GM23248 (cell line): ENCODE measurements at regions not wholly inside any gene's neighbourhood (a gene's known extent, or its start where the extent isn't known, plus 50 kb on each side); places are given as distances from the start of the nearest gene placed in this dataset.

Source experiments
- DNase-seq: peaks from one replicate; pipeline ENCODE4 v3.0.0-alpha.2; 2015
- H2AFZ ChIP-seq: fragments of 200-600 bp; sonication (generic); 2 replicates; pipeline ENCODE4 v1.6.1; 2016; ENCODE audit warnings: antibody characterized with exemption
- H3F3A ChIP-seq: fragments of 200-600 bp; sonication (generic); 2 replicates; pipeline ENCODE4 v1.6.1; 2016; ENCODE audit warnings: mild to moderate bottlenecking, antibody characterized with exemption, mixed run types; ENCODE audit not compliant: insufficient read depth
- H3K27ac ChIP-seq: fragments of 200-600 bp; sonication (generic); 2 replicates; pipeline ENCODE4 v1.5.1; 2016; ENCODE audit warnings: mild to moderate bottlenecking
- H3K27me3 ChIP-seq: fragments of 200-600 bp; sonication (generic); replicated peaks from 2 replicates; pipeline ENCODE4 v1.6.1; 2016; ENCODE audit warnings: mild to moderate bottlenecking; ENCODE audit not compliant: insufficient read depth
- H3K36me3 ChIP-seq: fragments of 200-600 bp; sonication (generic); 2 replicates; pipeline ENCODE4 v1.6.1; 2016; ENCODE audit warnings: low read depth, mild to moderate bottlenecking
- H3K4me1 ChIP-seq: fragments of 200-600 bp; sonication (generic); 2 replicates; pipeline ENCODE4 v1.6.1; 2016; ENCODE audit warnings: mild to moderate bottlenecking; ENCODE audit not compliant: insufficient read depth
- H3K4me2 ChIP-seq: fragments of 200-600 bp; sonication (generic); one replicate; pipeline ENCODE4 v1.6.1; 2016; ENCODE audit warnings: mild to moderate bottlenecking; ENCODE audit not compliant: unreplicated experiment
- H3K4me3 ChIP-seq: fragments of 200-600 bp; sonication (generic); 2 replicates; pipeline ENCODE4 v1.5.1; 2016; ENCODE audit warnings: mild to moderate bottlenecking
- H3K79me2 ChIP-seq: fragments of 200-600 bp; sonication (generic); 2 replicates; pipeline ENCODE4 v1.6.1; 2016; ENCODE audit warnings: mild to moderate bottlenecking; ENCODE audit not compliant: insufficient read depth
- H3K9ac ChIP-seq: fragments of 200-600 bp; sonication (generic); 2 replicates; pipeline ENCODE4 v1.6.1; 2016; ENCODE audit warnings: mild to moderate bottlenecking
- H3K9me2 ChIP-seq: fragments of 200-600 bp; sonication (generic); 2 replicates; pipeline ENCODE4 v1.6.1; 2016; ENCODE audit warnings: mixed run types, mild to moderate bottlenecking, moderate library complexity; ENCODE audit not compliant: insufficient read depth
- H3K9me3 ChIP-seq: fragments of 200-600 bp; sonication (generic); one replicate; pipeline ENCODE4 v1.6.1; 2017; ENCODE audit warnings: low read depth
- H4K20me1 ChIP-seq: fragments of 200-600 bp; sonication (generic); 2 replicates; pipeline ENCODE4 v1.6.0; 2016; ENCODE audit not compliant: insufficient read depth
- EZH2 ChIP-seq: fragments of 200-600 bp; sonication (generic); IDR thresholded peaks from 2 replicates; pipeline ENCODE4 v1.6.1; 2018; ENCODE audit warnings: antibody characterized with exemption, mild to moderate bottlenecking; ENCODE audit not compliant: insufficient read depth, poor library complexity, severe bottlenecking
- EZH2phosphoT487 ChIP-seq: fragments of 200-600 bp; sonication (generic); IDR thresholded peaks from 2 replicates; pipeline ENCODE4 v1.6.1; 2018; ENCODE audit warnings: antibody characterized with exemption, moderate library complexity, mild to moderate bottlenecking, low read depth; ENCODE audit not compliant: insufficient read depth
- WGBS, 2 experiments: methylation state at CpG; one replicate each; pipeline ENCODE4 v1.1.6; 2015 to 2017; ENCODE audit warnings: low lambda C conversion rate in 2 of 2, low coverage in 1 of 2; ENCODE audit errors: missing lambda C conversion rate in 2 of 2; 5-methylcytosine and 5-hydroxymethylcytosine counted together
- in situ Hi-C: fragments of 300-500 bp; cut with MboI; formaldehyde crosslinking; loops from 2 replicates; pipeline ENCODE4 v1.15.0; 2020

GRCh38 chr15:70209499-70209898 lies 111.8 kb upstream of the TLE3 start:
- in situ Hi-C loops = no loop called here
- Histone ChIP-seq H3K4me2 (no peak overlapping the region), H3K79me2 (no peaks in the 10 kb centered on the region), H3K4me3 (no peak overlapping the region), H3K27ac (no peak overlapping the region), H2AFZ (no peak overlapping the region), H3K36me3 (no peaks in the 10 kb centered on the region), H3K27me3 (peaks cover 15% of the 10 kb centered on the region), H3K9ac (no peak overlapping the region), H3K9me2 (no peaks in the 10 kb centered on the region), H3K4me1 (no peaks in the 10 kb centered on the region), H3F3A (no peaks in the 10 kb centered on the region), H3K9me3 (no peaks in the 10 kb centered on the region), H4K20me1 (no peaks in the 10 kb centered on the region)
- TF ChIP-seq EZH2 (no peak), EZH2phosphoT487 (no peak)
- DNase-seq = no peak
- WGBS, 2 experiments = 84 to 92% methylated on average over 5 of the region's 5 CpGs

GRCh38 chr15:70208332-70208731 lies 110.6 kb upstream of the TLE3 start:
- TF ChIP-seq EZH2phosphoT487 (no peak), EZH2 (no peak)
- in situ Hi-C loops = no loop called here
- 62 to 66% methylated on average over 3 of the region's 3 CpGs for WGBS, 2 experiments
- Histone ChIP-seq H3K9me3 (no peaks in the 10 kb centered on the region), H3K9ac (no peak overlapping the region), H3K27ac (no peak overlapping the region), H3K4me1 (no peaks in the 10 kb centered on the region), H2AFZ (no peak overlapping the region), H3K9me2 (no peaks in the 10 kb centered on the region), H3K36me3 (no peaks in the 10 kb centered on the region), H3K4me2 (no peak overlapping the region), H3K27me3 (peaks cover 15% of the 10 kb centered on the region), H4K20me1 (no peaks in the 10 kb centered on the region), H3F3A (no peaks in the 10 kb centered on the region), H3K79me2 (no peaks in the 10 kb centered on the region), H3K4me3 (no peak overlapping the region)
- no peak for DNase-seq

DNA sequence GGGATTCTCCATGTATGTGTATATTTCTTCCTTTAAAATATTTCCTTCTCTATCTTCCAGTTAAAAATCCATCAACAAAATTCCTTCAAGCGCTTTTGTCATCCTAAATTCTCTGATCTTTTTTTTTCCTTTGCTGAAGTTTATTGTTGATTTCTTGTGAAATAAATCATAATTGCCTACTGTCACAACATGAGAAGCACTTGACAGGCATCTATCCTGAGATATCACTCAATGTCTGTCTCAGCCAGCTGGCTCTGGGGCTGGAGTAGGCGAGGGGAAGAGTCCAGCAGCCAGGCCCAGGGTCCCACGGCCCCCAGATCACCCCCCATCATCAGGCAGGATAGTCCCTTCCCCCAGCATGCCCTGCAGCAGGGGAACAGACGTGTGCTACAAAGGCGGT lies 109.0 kb upstream of the TLE3 start:
- H3F3A ChIP-seq = no peaks in the 10 kb centered on the region

GRCh38 chr15:70204652-70205051 lies 106.9 kb upstream of the TLE3 start:
- no peak for DNase-seq
- Histone ChIP-seq H3K27me3 (peaks cover 10% of the 10 kb centered on the region), H3K36me3 (no peaks in the 10 kb centered on the region), H3K4me1 (no peaks in the 10 kb centered on the region), H3K27ac (no peak overlapping the region), H3K9me3 (no peaks in the 10 kb centered on the region), H2AFZ (no peak overlapping the region), H4K20me1 (no peaks in the 10 kb centered on the region), H3K9me2 (no peaks in the 10 kb centered on the region), H3K4me2 (no peak overlapping the region), H3K79me2 (no peaks in the 10 kb centered on the region), H3K9ac (no peak overlapping the region), H3F3A (no peaks in the 10 kb centered on the region), H3K4me3 (no peak overlapping the region)
- TF ChIP-seq EZH2phosphoT487 (no peak), EZH2 (no peak)
- in situ Hi-C loops = no loop called here
- WGBS, 2 experiments = 89 to 100% methylated on average over 1 of the region's 1 CpG

More for the DNA sequence above, 109.0 kb upstream of the TLE3 start:
- no peaks in the 10 kb centered on the region for H3K4me1 ChIP-seq
- H3K4me2 ChIP-seq = no peak overlapping the region
- H3K36me3 ChIP-seq = no peaks in the 10 kb centered on the region
- no peak overlapping the region for H2AFZ ChIP-seq
- H3K9ac ChIP-seq = no peak overlapping the region
- H3K27me3 ChIP-seq = peaks cover 15% of the 10 kb centered on the region
- H3K9me2 ChIP-seq = no peaks in the 10 kb centered on the region
- 61 to 63% methylated on average over 5 of the region's 5 CpGs for WGBS, 2 experiments
- no peaks in the 10 kb centered on the region for H3K79me2 ChIP-seq
- H4K20me1 ChIP-seq = no peaks in the 10 kb centered on the region
- DNase-seq = no peak
- H3K9me3 ChIP-seq = no peaks in the 10 kb centered on the region
- no peak overlapping the region for H3K27ac ChIP-seq
- TF ChIP-seq EZH2phosphoT487 (no peak), EZH2 (no peak)
- H3K4me3 ChIP-seq = no peak overlapping the region
- in situ Hi-C loops = no loop called here

DNA sequence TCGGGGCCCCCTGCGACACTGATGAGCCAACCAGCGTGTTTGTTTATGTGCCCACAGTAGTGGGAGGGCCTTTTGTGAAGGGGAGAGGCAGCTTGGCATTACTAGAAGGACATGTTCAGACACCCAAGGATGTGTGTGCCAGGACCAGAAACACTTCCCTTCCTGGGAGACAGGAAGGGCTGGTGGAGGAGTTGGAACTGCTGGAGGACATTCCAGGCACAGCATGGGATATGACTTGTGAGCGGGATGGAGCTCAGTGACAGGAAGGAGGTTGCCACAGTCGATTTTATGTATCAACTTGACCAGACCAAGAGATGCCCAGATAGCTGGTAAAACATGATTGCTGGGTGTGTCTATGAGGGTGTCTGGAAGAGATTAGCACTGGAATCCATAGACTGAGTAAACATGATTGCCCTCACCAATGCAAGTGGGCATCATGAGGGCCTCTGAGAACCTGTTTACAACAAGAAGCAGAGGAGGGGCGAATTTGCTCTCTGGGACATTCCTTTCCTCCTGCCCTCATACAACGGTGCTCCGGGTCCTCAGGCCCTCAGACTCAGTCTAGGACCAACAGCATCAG lies 106.4 kb upstream of the TLE3 start:
- Histone ChIP-seq H3K9ac (no peak overlapping the region), H3K9me2 (no peaks in the 10 kb centered on the region), H3K9me3 (no peaks in the 10 kb centered on the region), H3K4me2 (no peak overlapping the region), H3K4me1 (no peaks in the 10 kb centered on the region), H3K27ac (no peak overlapping the region), H4K20me1 (no peaks in the 10 kb centered on the region), H3K4me3 (no peak overlapping the region), H3K79me2 (no peaks in the 10 kb centered on the region), H2AFZ (no peak overlapping the region), H3F3A (no peaks in the 10 kb centered on the region), H3K36me3 (no peaks in the 10 kb centered on the region), H3K27me3 (peaks cover 10% of the 10 kb centered on the region)
- 89 to 93% methylated on average over 8 of the region's 8 CpGs for WGBS, 2 experiments
- TF ChIP-seq EZH2phosphoT487 (no peak), EZH2 (no peak)
- DNase-seq = no peak
- in situ Hi-C loops = no loop called here
